Neuronal stem cell (in vitro differentiated cells): ENCODE measurements at regions not wholly inside any gene's neighbourhood (a gene's known extent, or its start where the extent isn't known, plus 50 kb on each side); places are given as distances from the start of the nearest gene placed in this dataset.

Source experiments
- DNase-seq: peaks from one replicate; pipeline ENCODE4 v3.0.0-alpha.2; 2013; ENCODE audit warnings: low spot score
- H2AFZ ChIP-seq: one replicate; pipeline ENCODE4 v1.6.1; 2013; ENCODE audit warnings: mild to moderate bottlenecking, low read length, inconsistent platforms
- H2AK5ac ChIP-seq: 2 replicates; pipeline ENCODE4 v1.6.1; 2013; ENCODE audit warnings: low read depth, mild to moderate bottlenecking, inconsistent platforms, low read length, moderate library complexity, mixed read lengths
- H2BK120ac ChIP-seq: 2 replicates; pipeline ENCODE4 v1.6.1; 2013; ENCODE audit warnings: low read depth, mild to moderate bottlenecking, inconsistent platforms, low read length, moderate library complexity, mixed read lengths
- H2BK12ac ChIP-seq: one replicate; pipeline ENCODE4 v1.6.1; 2013; ENCODE audit warnings: low read length, inconsistent platforms
- H2BK15ac ChIP-seq: 2 replicates; pipeline ENCODE4 v1.6.1; 2013; ENCODE audit warnings: mild to moderate bottlenecking, low read length, inconsistent platforms, mixed read lengths
- H2BK5ac ChIP-seq: one replicate; pipeline ENCODE4 v1.6.1; 2013; ENCODE audit warnings: inconsistent platforms, mild to moderate bottlenecking, low read length, moderate library complexity
- H3K14ac ChIP-seq: one replicate; pipeline ENCODE4 v1.6.1; 2013; ENCODE audit warnings: low read length, inconsistent platforms
- H3K18ac ChIP-seq: 2 replicates; pipeline ENCODE4 v1.6.1; 2013; ENCODE audit warnings: low read length, inconsistent platforms
- H3K23ac ChIP-seq: 2 replicates; pipeline ENCODE4 v1.6.1; 2013; ENCODE audit warnings: low read depth, mild to moderate bottlenecking, mixed read lengths, low read length, inconsistent platforms; ENCODE audit not compliant: poor library complexity
- H3K27ac ChIP-seq: replicated peaks from 3 replicates; pipeline ENCODE4 v1.5.1; 2013; ENCODE audit warnings: low read length, inconsistent platforms
- H3K27me3 ChIP-seq, 3 experiments: 2 replicates each; pipeline ENCODE4 v1.6.1; 2013; ENCODE audit warnings: low read length in 3 of 3, mild to moderate bottlenecking in 2 of 3, inconsistent platforms in 1 of 3, low read depth in 1 of 3, mixed read lengths in 1 of 3, moderate library complexity in 1 of 3; ENCODE audit not compliant: control insufficient read depth in 3 of 3, insufficient read depth in 3 of 3
- H3K36me3 ChIP-seq, 2 donors: replicated peaks in 1 of 2; 2 replicates each; pipeline ENCODE4 v1.6.1; 2013; ENCODE audit warnings: low read length in 2 of 2; ENCODE audit not compliant: control insufficient read depth in 2 of 2, insufficient read depth in 2 of 2
- H3K4ac ChIP-seq: 2 replicates; pipeline ENCODE4 v1.6.1; 2013; ENCODE audit warnings: inconsistent platforms, mild to moderate bottlenecking, low read length, moderate library complexity
- H3K4me1 ChIP-seq, 2 donors: 1 replicate in 1 of 2; 2 replicates in 1 of 2; pipeline ENCODE4 v1.6.1; 2013; ENCODE audit warnings: low read length in 2 of 2, low read depth in 1 of 2; ENCODE audit not compliant: control insufficient read depth in 2 of 2, insufficient read depth in 1 of 2
- H3K4me2 ChIP-seq: one replicate; pipeline ENCODE4 v1.6.1; 2013; ENCODE audit warnings: mild to moderate bottlenecking, low read length, inconsistent platforms; ENCODE audit not compliant: insufficient read depth, poor library complexity, severe bottlenecking
- H3K4me3 ChIP-seq, 2 donors: 2 replicates each; pipeline ENCODE4 v1.5.1; 2013; ENCODE audit warnings: low read length in 2 of 2, mild to moderate bottlenecking in 2 of 2, inconsistent platforms in 1 of 2, moderate library complexity in 1 of 2
- H3K79me1 ChIP-seq: one replicate; pipeline ENCODE4 v1.6.1; 2013; ENCODE audit warnings: low read depth, mild to moderate bottlenecking, inconsistent platforms, low read length, moderate library complexity
- H3K9ac ChIP-seq: one replicate; pipeline ENCODE4 v1.6.1; 2013; ENCODE audit warnings: mild to moderate bottlenecking, low read depth, low read length, inconsistent platforms; ENCODE audit not compliant: poor library complexity
- H3K9me3 ChIP-seq, 2 donors: replicated peaks in 1 of 2; 2 replicates each; pipeline versions ENCODE3 to v1.6.1; 2013; ENCODE audit warnings: low read length in 2 of 2, mild to moderate bottlenecking in 2 of 2, inconsistent platforms in 1 of 2, low read depth in 1 of 2, mixed read lengths in 1 of 2, moderate library complexity in 1 of 2; ENCODE audit not compliant: control insufficient read depth in 2 of 2, insufficient read depth in 1 of 2
- H4K8ac ChIP-seq: one replicate; pipeline ENCODE4 v1.6.1; 2013; ENCODE audit warnings: low read depth, mild to moderate bottlenecking, inconsistent platforms, low read length, moderate library complexity
- H4K91ac ChIP-seq: one replicate; pipeline ENCODE4 v1.6.1; 2013; ENCODE audit warnings: low read length, low read depth, mild to moderate bottlenecking, inconsistent platforms; ENCODE audit not compliant: poor library complexity
- WGBS, 2 donors: extraction: QIAGEN DNeasy Blood & Tissue Kit; methylation state at CpG; one replicate each; pipeline ENCODE4 v1.1.7; 2013; ENCODE audit warnings: missing lambda C conversion rate in 2 of 2, mixed read lengths in 1 of 2; ENCODE audit not compliant: insufficient read length in 2 of 2, insufficient replicate concordance in 1 of 2; ENCODE audit errors: extremely low coverage in 2 of 2; 5-methylcytosine and 5-hydroxymethylcytosine counted together

DNA sequence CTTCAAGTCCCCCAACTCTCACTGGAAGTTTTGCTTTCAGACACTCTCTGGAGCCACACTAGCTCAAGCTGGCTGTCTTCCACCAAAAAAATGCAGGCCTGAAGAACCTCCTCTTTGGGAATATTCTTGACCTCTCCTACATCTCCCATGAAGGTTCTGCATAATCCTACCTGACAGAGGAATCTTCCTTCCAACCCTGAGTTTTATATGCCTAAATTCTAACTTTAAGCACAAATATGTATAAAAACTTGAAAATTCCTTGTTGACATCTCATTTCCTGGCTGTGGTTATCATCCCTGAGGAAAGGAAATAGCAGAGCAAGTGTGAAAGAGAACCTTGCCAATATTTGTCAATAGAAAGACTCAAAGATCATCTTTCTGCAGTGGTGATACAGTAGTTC, 249.0 kb downstream of the LPIN1 start:
- H2AK5ac ChIP-seq, result no peak overlapping the region
- no peak overlapping the region for H3K4me2 ChIP-seq
- H3K36me3 ChIP-seq, result no peaks in the 10 kb centered on the region
- H3K27me3 ChIP-seq, result no peaks in the 10 kb centered on the region
- H4K91ac ChIP-seq, result no peak overlapping the region
- no peak overlapping the region for H2BK12ac ChIP-seq
- no peak overlapping the region for H3K9ac ChIP-seq
- H2AFZ ChIP-seq, result no peak overlapping the region
- no peak overlapping the region for H4K8ac ChIP-seq
- H2BK15ac ChIP-seq, result no peak overlapping the region
- DNase-seq, result no peak
- H3K4me3 ChIP-seq, result no peak overlapping the region
- H3K4ac ChIP-seq, result no peak overlapping the region
- H2BK120ac ChIP-seq, result no peak overlapping the region
- H2BK5ac ChIP-seq, result no peak overlapping the region
- no peak overlapping the region for H3K23ac ChIP-seq
- H3K18ac ChIP-seq, result no peak overlapping the region
- no peaks in the 10 kb centered on the region for H3K4me1 ChIP-seq
- no peak overlapping the region for H3K14ac ChIP-seq
- H3K27ac ChIP-seq, result no peak overlapping the region
- no peaks in the 10 kb centered on the region for H3K79me1 ChIP-seq
- H3K9me3 ChIP-seq, result peaks cover 0 to 10% of the 10 kb centered on the region in 2 donors

GRCh38 chr2:11996618-11997017, 250.2 kb downstream of the LPIN1 start:
- DNase-seq, result no peak
- no peak overlapping the region for H3K27ac ChIP-seq
- H3K79me1 ChIP-seq, result no peaks in the 10 kb centered on the region

GRCh38 chr2:11997142-11997541, 250.7 kb downstream of the LPIN1 start:
- Histone ChIP-seq H2BK15ac (no peak overlapping the region), H2BK120ac (no peak overlapping the region), H3K4me3 (no peak overlapping the region), H4K8ac (no peak overlapping the region), H3K4me2 (no peak overlapping the region), H3K18ac (no peak overlapping the region), H3K79me1 (no peaks in the 10 kb centered on the region), H3K36me3 (no peaks in the 10 kb centered on the region), H2BK5ac (no peak overlapping the region), H3K4ac (no peak overlapping the region), H3K4me1 (no peaks in the 10 kb centered on the region), H2AK5ac (no peak overlapping the region), H3K9ac (no peak overlapping the region), H3K9me3 (peaks cover 0 to 10% of the 10 kb centered on the region in 2 donors), H2AFZ (no peak overlapping the region), H2BK12ac (no peak overlapping the region), H3K27ac (no peak overlapping the region), H3K23ac (no peak overlapping the region), H4K91ac (no peak overlapping the region), H3K27me3 (no peaks in the 10 kb centered on the region), H3K14ac (no peak overlapping the region)
- DNase-seq, result no peak

More at GRCh38 chr2:11996618-11997017, 250.2 kb downstream of the LPIN1 start:
- H3K36me3 ChIP-seq, result no peaks in the 10 kb centered on the region
- H4K8ac ChIP-seq, result no peak overlapping the region
- peaks cover 0 to 10% of the 10 kb centered on the region in 2 donors for H3K9me3 ChIP-seq
- H3K4me1 ChIP-seq, result no peaks in the 10 kb centered on the region
- H3K9ac ChIP-seq, result no peak overlapping the region
- no peak overlapping the region for H2BK12ac ChIP-seq
- H2BK5ac ChIP-seq, result no peak overlapping the region
- H3K27me3 ChIP-seq, result no peaks in the 10 kb centered on the region
- no peak overlapping the region for H2AK5ac ChIP-seq
- H2BK15ac ChIP-seq, result no peak overlapping the region
- H3K18ac ChIP-seq, result no peak overlapping the region
- H3K4me3 ChIP-seq, result no peak overlapping the region
- H3K4me2 ChIP-seq, result no peak overlapping the region
- no peak overlapping the region for H4K91ac ChIP-seq
- no peak overlapping the region for H2AFZ ChIP-seq
- no peak overlapping the region for H3K14ac ChIP-seq
- no peak overlapping the region for H2BK120ac ChIP-seq
- no peak overlapping the region for H3K4ac ChIP-seq
- H3K23ac ChIP-seq, result no peak overlapping the region

DNA sequence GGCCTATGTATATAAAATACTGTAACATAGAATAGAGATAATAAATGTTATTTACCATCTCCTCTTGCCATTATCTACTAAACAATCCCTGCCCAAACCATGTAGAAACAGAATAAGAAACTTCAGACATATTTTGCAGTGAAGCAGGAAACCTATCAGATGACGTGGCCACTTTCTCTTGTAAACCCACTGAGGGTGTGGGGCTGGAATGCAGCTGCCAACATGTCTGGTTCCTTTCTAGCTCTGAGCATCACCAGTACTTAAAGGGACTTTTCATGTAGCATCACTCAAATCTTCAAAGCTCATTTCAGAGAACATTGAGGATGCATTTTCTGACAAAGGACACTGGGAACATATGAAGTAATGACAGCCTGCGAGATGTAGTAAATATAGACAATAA, 251.8 kb downstream of the LPIN1 start:
- no peak for DNase-seq
- H2BK120ac ChIP-seq, result no peak overlapping the region
- H3K9ac ChIP-seq, result no peak overlapping the region
- H3K79me1 ChIP-seq, result no peaks in the 10 kb centered on the region
- no peak overlapping the region for H2AFZ ChIP-seq
- H3K23ac ChIP-seq, result no peak overlapping the region
- H3K14ac ChIP-seq, result no peak overlapping the region
- H2BK15ac ChIP-seq, result no peak overlapping the region
- H4K8ac ChIP-seq, result no peak overlapping the region
- no peak overlapping the region for H2BK5ac ChIP-seq
- no peak overlapping the region for H4K91ac ChIP-seq
- H3K4ac ChIP-seq, result no peak overlapping the region
- H3K27me3 ChIP-seq, result no peaks in the 10 kb centered on the region
- H3K4me2 ChIP-seq, result no peak overlapping the region
- H3K4me3 ChIP-seq, result no peak overlapping the region
- peaks cover 0 to 10% of the 10 kb centered on the region in 2 donors for H3K9me3 ChIP-seq
- H2AK5ac ChIP-seq, result no peak overlapping the region
- H3K27ac ChIP-seq, result no peak overlapping the region
- no peak overlapping the region for H3K18ac ChIP-seq
- H2BK12ac ChIP-seq, result no peak overlapping the region
- WGBS, 2 donors, result no CpG with 5 or more reads among the region's 2 CpGs
- H3K36me3 ChIP-seq, result no peaks in the 10 kb centered on the region
- H3K4me1 ChIP-seq, result no peaks in the 10 kb centered on the region
